Activated CD8-positive, alpha-beta T cell treated with anti-CD3 and anti-CD28 coated beads for 36 hours (primary cell): ENCODE measurements at regions not wholly inside any gene's neighbourhood (a gene's known extent, or its start where the extent isn't known, plus 50 kb on each side); places are given as distances from the start of the nearest gene placed in this dataset.

Experiments used
- ATAC-seq: fragments of 200-7000 bp; cut with Tn5 transposase; one replicate; pipeline ENCODE4 v1.10.0; 2021; ENCODE audit warnings: mild to moderate bottlenecking, moderate library complexity
- CTCF ChIA-PET: fragments of 350-600 bp; sonication (Branson Sonifier 250); formaldehyde crosslinking; loops from one replicate; lab custom pipeline; 2021; ENCODE audit warnings: antibody characterized with exemption; lab: Charles Lee
- POLR2A ChIA-PET: fragments of 350-600 bp; sonication (Branson Sonifier 250); formaldehyde crosslinking; loops from one replicate; lab custom pipeline; 2021; ENCODE audit warnings: antibody characterized with exemption; lab: Charles Lee
- DNase-seq: peaks from one replicate; pipeline ENCODE4 v3.0.0-alpha.2; 2020
- H3K27ac Mint-ChIP-seq: one replicate; pipeline ENCODE4 v1.8.0; 2021; ENCODE audit warnings: mild to moderate bottlenecking, mixed read lengths
- H3K27me3 Mint-ChIP-seq: one replicate; pipeline ENCODE4 v1.8.0; 2021; ENCODE audit warnings: mixed read lengths
- H3K36me3 Mint-ChIP-seq: one replicate; pipeline ENCODE4 v1.8.0; 2021; ENCODE audit warnings: low read depth, mixed read lengths
- H3K4me1 Mint-ChIP-seq: one replicate; pipeline ENCODE4 v1.8.0; 2021; ENCODE audit warnings: low read depth, mixed read lengths
- H3K4me3 Mint-ChIP-seq: one replicate; pipeline ENCODE4 v1.8.0; 2021; ENCODE audit warnings: mild to moderate bottlenecking, moderate library complexity, mixed read lengths
- H3K9me3 Mint-ChIP-seq: one replicate; pipeline ENCODE4 v1.8.0; 2021; ENCODE audit warnings: mixed read lengths
- intact Hi-C: fragments of 100-400 bp; cut with micrococcal nuclease; formaldehyde crosslinking; loops from one replicate; pipeline ENCODE4 v1.10.0; 2022
- TF ChIP-seq, protein P1 (sequence below): fragments of 200-600 bp; IDR thresholded peaks from one replicate; pipeline ENCODE4 v1.8.0; 2022; ENCODE audit warnings: antibody characterized with exemption, mild to moderate bottlenecking

- Mint-ChIP-seq H3K4me1 (no peaks in the 10 kb centered on the region), H3K4me3 (no peak overlapping the region), H3K27ac (no peak overlapping the region), H3K27me3 (peaks cover 34% of the 10 kb centered on the region), H3K36me3 (peaks cover 3% of the 10 kb centered on the region), H3K9me3 (peaks cover 17% of the 10 kb centered on the region)
- ChIA-PET CTCF (interaction anchor here (1.0 to 2.1 kb wide), 2 partner anchors 11 to 157 kb away, joined by 3 to 7 read pairs; no protein-coding TSS in a partner anchor), POLR2A (no interaction called here)
- DNase-seq (no peak), ATAC-seq (no peak)
- intact Hi-C loops: no loop called here
- TF ChIP-seq, protein P1, sequence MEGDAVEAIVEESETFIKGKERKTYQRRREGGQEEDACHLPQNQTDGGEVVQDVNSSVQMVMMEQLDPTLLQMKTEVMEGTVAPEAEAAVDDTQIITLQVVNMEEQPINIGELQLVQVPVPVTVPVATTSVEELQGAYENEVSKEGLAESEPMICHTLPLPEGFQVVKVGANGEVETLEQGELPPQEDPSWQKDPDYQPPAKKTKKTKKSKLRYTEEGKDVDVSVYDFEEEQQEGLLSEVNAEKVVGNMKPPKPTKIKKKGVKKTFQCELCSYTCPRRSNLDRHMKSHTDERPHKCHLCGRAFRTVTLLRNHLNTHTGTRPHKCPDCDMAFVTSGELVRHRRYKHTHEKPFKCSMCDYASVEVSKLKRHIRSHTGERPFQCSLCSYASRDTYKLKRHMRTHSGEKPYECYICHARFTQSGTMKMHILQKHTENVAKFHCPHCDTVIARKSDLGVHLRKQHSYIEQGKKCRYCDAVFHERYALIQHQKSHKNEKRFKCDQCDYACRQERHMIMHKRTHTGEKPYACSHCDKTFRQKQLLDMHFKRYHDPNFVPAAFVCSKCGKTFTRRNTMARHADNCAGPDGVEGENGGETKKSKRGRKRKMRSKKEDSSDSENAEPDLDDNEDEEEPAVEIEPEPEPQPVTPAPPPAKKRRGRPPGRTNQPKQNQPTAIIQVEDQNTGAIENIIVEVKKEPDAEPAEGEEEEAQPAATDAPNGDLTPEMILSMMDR: no peak
These were observed 99.9 kb upstream of the RAD23B start for GRCh38 chr9:107183176-107183575.

DNA sequence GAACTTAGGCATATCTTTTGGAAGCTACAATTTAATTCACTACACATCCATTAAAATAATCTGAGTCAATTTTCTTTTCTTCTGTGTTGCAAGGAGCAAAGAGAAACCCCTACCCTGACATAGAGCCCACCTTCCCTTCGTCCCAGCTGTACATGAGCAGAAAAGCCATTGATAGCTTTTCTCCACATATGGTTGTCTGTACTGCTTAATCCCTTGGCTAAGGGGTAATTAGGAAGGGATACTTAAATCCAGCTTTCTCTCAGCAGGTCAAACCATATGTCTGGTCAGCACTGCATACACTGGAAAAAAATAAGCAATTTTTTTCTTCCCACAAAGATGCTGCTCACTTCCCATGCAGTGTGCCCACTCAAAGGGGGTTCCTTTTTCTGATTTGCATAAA lies 94.7 kb upstream of the RAD23B start:
- no peaks in the 10 kb centered on the region for H3K36me3 Mint-ChIP-seq
- ChIA-PET CTCF (no interaction called here), POLR2A (no interaction called here)

GRCh38 chr9:107190061-107190935 lies 92.8 kb upstream of the RAD23B start:
- Mint-ChIP-seq H3K4me3 (no peak overlapping the region), H3K4me1 (no peaks in the 10 kb centered on the region), H3K27me3 (peaks cover 8% of the 10 kb centered on the region), H3K27ac (no peak overlapping the region), H3K9me3 (no peaks in the 10 kb centered on the region), H3K36me3 (no peaks in the 10 kb centered on the region)
- CTCF ChIA-PET: interaction anchor here (1.1 kb wide), 1 partner anchor 18 kb away, joined by 3 read pairs; no protein-coding TSS in a partner anchor
- no peak for DNase-seq
- intact Hi-C loops: no loop called here
- no peak for ATAC-seq
- TF ChIP-seq, protein P1: no peak
- POLR2A ChIA-PET: interaction anchor here (1.2 kb wide), 1 partner anchor 161 kb away, joined by 3 read pairs; no protein-coding TSS in a partner anchor

More for the DNA sequence above, 94.7 kb upstream of the RAD23B start:
- H3K9me3 Mint-ChIP-seq: peaks cover 7% of the 10 kb centered on the region
- intact Hi-C loops: no loop called here
- DNase-seq (no peak), ATAC-seq (no peak)
- TF ChIP-seq, protein P1: no peak
- no peaks in the 10 kb centered on the region for H3K4me1 Mint-ChIP-seq
- H3K27me3 Mint-ChIP-seq: peaks cover 14% of the 10 kb centered on the region
- no peak overlapping the region for H3K4me3 Mint-ChIP-seq
- H3K27ac Mint-ChIP-seq: no peak overlapping the region

DNA sequence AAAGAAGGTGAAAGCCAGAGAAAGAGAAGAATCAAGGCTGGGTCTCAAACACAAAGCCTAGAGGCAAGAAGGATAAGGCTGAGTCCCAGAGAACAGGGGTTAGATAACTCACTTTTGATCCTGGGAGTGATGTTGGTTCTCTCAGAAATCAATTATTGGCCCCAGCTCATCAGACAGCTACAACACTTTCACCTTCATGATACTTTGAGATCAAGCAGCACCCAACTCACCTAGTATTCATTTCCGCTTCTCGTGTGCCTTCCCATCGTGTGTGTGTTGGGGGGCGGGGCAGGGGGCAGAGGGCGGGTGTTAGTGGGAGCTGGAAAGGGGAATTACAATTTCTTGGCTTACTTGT lies 92.2 kb upstream of the RAD23B start:
- Mint-ChIP-seq H3K4me3 (no peak overlapping the region), H3K36me3 (no peaks in the 10 kb centered on the region), H3K27ac (no peak overlapping the region), H3K4me1 (no peaks in the 10 kb centered on the region), H3K9me3 (no peaks in the 10 kb centered on the region), H3K27me3 (peaks cover 7% of the 10 kb centered on the region)
- ChIA-PET CTCF (interaction anchor here (1.1 kb wide), 1 partner anchor 19 kb away, joined by 3 read pairs; no protein-coding TSS in a partner anchor), POLR2A (interaction anchor here (1.2 kb wide), 1 partner anchor 161 kb away, joined by 3 read pairs; no protein-coding TSS in a partner anchor)
- DNase-seq: no peak
- TF ChIP-seq, protein P1: no peak
- ATAC-seq: no peak
- intact Hi-C loops: no loop called here

- no peaks in the 10 kb centered on the region for H3K36me3 Mint-ChIP-seq
- DNase-seq (no peak), ATAC-seq (no peak)
- no peak overlapping the region for H3K27ac Mint-ChIP-seq
- H3K4me3 Mint-ChIP-seq: no peak overlapping the region
- ChIA-PET CTCF (interaction anchor here (1.4 kb wide), 1 partner anchor 148 kb away, joined by 4 read pairs; no protein-coding TSS in a partner anchor), POLR2A (interaction anchor here (0.7 kb wide), 1 partner anchor 15 kb away, joined by 3 read pairs; no protein-coding TSS in a partner anchor)
- intact Hi-C loops: no loop called here
- H3K9me3 Mint-ChIP-seq: no peaks in the 10 kb centered on the region
- no peaks in the 10 kb centered on the region for H3K4me1 Mint-ChIP-seq
- TF ChIP-seq, protein P1: no peak
- H3K27me3 Mint-ChIP-seq: peaks cover 4% of the 10 kb centered on the region
These were observed 89.8 kb upstream of the RAD23B start for GRCh38 chr9:107193251-107193650.
